Stomach smooth muscle (tissue), 2 donors: ENCODE measurements at regions not wholly inside any gene's neighbourhood (a gene's known extent, or its start where the extent isn't known, plus 50 kb on each side); places are given as distances from the start of the nearest gene placed in this dataset.

Experiments used
- H3K27ac ChIP-seq: one replicate; pipeline ENCODE4 v1.7.0; 2013; ENCODE audit warnings: mild to moderate bottlenecking, low read length, inconsistent platforms
- H3K27me3 ChIP-seq, 2 donors: one replicate each; pipeline ENCODE4 v1.7.0; 2013; ENCODE audit warnings: low read length in 2 of 2; ENCODE audit not compliant: insufficient read depth in 2 of 2, control insufficient read depth in 1 of 2
- H3K36me3 ChIP-seq, 2 donors: one replicate each; pipeline ENCODE4 v1.7.0; 2013; ENCODE audit warnings: low read length in 2 of 2; ENCODE audit not compliant: control insufficient read depth in 2 of 2, insufficient read depth in 2 of 2
- H3K4me1 ChIP-seq: one replicate; pipeline ENCODE4 v1.7.0; 2013; ENCODE audit warnings: low read length; ENCODE audit not compliant: control insufficient read depth, insufficient read depth
- H3K4me3 ChIP-seq, 2 donors: one replicate each; pipeline ENCODE4 v1.7.0; 2013; ENCODE audit warnings: low read length in 2 of 2
- H3K9ac ChIP-seq, 2 donors: one replicate each; pipeline ENCODE4 v1.7.0; 2013; ENCODE audit warnings: low read length in 2 of 2, mild to moderate bottlenecking in 1 of 2
- H3K9me3 ChIP-seq, 2 donors: one replicate each; pipeline ENCODE4 v1.7.0; 2013; ENCODE audit warnings: low read length in 2 of 2; ENCODE audit not compliant: control insufficient read depth in 2 of 2
- donor health status: healthy.
- donor health status: Pancreatic carcinoma.

DNA sequence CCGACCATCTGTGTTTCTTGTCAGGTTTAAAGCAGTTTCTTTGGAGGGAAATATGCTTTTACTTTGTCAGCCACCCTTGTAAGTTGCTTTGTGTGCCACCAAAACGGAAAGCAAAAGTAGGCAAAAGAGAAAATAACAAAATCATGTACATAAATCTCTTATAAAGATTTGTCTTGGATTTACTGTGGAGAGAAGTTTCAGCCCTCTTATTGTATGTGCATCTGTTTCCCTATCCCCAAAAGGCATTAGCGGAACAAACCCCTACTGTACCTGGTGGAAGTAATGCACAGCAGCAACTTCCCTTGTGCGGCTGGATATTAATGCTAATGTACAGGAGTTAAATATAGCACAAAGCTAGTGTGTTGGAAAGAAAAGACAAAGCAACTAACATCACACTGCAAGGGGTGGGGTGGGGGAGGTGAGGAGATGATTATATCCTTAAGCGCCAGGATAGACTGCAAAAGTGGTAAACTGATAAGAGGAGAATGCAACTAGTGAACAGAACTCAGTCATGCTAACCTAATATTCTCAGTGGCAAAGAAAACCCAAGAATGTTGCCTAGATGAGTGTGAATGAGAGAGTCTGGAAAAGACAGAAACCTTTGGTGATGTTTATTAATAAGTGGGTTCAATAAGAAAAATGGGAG, 396.5 kb upstream of the MEF2C start:
- no peaks in the 10 kb centered on the region for H3K36me3 ChIP-seq
- H3K9ac ChIP-seq = no peak overlapping the region
- no peak overlapping the region for H3K27ac ChIP-seq
- no peaks in the 10 kb centered on the region for H3K4me1 ChIP-seq
- no peaks in the 10 kb centered on the region for H3K27me3 ChIP-seq
- H3K4me3 ChIP-seq = no peak overlapping the region
- H3K9me3 ChIP-seq = no peaks in the 10 kb centered on the region

DNA sequence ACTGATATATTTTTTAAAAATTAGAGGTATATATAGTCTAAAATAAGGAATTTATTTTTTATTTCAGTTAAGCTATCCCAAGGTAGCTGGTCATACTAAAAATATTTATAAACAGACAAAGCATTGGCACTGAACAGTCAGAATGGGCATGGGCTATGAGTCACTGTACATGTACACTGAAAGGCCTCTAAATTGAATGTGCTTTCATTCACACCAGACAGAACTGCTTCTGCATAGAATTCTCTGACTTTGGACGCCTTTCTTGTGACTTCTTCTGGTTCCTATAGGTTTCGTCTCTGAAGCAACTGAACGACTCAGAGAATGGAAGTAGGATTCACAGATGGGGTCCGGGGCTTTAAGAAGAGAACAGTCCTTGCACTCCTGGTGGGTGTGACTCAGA, 394.8 kb upstream of the MEF2C start:
- Histone ChIP-seq H3K27ac (no peak overlapping the region), H3K27me3 (no peaks in the 10 kb centered on the region), H3K4me3 (no peak overlapping the region), H3K9ac (no peak overlapping the region), H3K9me3 (no peaks in the 10 kb centered on the region), H3K36me3 (no peaks in the 10 kb centered on the region), H3K4me1 (no peaks in the 10 kb centered on the region)

DNA sequence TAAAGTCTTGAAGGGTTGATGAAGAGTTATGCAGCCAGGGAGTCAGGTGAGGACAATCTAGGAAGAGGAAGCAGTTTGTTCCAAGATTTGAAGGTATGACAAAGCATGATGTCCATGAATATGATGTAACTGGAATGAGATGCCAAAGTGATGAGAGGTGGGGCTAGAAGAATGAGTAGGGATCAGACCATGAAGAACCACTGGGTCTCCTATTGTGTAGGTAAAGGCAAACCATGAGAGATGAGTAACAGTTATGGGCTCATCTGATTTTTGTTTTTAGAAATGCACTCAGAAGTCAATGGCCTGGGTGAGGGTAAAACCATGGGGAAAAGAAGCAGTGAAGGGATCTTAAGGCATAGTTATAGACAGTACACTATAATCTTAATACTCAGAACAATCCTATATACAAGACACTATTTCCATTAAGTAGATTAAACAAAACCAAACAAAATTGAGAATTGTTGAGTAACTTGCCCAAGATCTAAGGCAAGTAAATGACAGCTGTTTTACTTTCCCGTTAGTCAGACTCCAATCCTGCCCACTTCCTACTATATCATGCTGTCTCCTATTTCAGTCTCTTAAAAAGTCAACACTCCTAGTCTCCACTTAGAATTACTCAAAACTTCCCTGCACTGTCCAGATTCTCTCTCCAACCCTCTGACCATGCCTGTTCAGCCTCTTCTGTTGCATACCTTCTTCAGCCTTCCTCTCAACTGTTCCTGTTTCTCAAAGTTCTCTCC, 393.8 kb upstream of the MEF2C start:
- Histone ChIP-seq H3K27ac (no peak overlapping the region), H3K4me3 (no peak overlapping the region), H3K9me3 (no peaks in the 10 kb centered on the region), H3K27me3 (no peaks in the 10 kb centered on the region), H3K4me1 (no peaks in the 10 kb centered on the region), H3K36me3 (no peaks in the 10 kb centered on the region), H3K9ac (no peak overlapping the region)

DNA sequence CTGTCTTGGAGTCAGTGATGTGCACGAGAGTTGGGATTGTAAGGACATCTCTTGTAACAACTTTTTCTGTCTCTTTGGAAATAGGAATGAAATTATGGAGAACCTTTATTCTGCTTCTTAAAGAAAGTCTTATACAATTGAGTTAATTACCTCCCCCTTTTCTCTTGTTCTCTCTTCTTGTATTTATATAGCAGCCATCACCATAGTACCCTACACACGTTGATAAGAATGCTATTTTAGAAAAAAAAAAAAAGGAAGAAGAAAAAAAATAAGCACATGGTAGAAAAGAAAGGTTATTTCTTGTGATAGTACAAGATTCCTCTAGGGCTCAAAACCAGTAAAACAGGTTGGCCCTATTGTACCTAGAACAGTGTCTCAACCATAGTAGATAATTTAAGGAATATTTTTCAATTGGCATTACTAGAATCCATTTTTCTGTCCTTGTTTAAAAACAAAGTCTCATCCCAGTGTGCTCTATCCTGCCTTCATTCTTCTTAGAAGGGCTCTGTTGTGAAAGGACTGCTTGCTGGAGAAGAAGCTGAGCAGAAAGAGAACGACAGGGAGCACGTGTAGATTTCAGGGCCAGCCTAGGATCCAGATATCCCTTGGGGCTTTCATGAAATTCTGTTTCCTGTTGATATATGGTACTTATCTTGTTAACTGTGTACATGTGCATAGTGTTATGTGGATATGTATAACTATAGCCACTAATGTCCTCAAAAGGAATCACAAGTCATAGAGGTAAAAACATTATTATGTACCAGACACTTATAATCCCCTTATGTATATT, 392.3 kb upstream of the MEF2C start:
- Histone ChIP-seq H3K9me3 (no peaks in the 10 kb centered on the region), H3K4me1 (no peaks in the 10 kb centered on the region), H3K27ac (no peak overlapping the region), H3K9ac (no peak overlapping the region), H3K27me3 (no peaks in the 10 kb centered on the region), H3K4me3 (no peak overlapping the region), H3K36me3 (no peaks in the 10 kb centered on the region)

DNA sequence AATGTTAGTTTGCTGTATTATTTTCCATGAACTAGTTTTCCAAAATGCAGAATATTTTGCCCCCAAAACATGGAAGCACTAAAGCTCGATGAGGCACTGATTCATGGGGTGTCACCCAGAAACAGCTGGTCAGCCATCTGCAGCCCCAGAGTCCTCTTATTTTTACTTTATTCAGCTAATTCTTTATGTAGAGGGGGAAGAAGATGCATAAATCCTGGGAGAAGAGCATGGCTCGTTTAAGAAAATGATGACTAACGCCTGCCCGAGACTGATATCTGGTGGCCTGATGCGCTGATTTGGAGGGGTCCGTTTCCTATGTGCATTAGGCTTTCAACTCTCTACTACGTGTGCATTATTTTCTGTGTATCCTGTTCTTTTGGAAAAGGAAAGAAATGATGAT, 390.3 kb upstream of the MEF2C start:
- H3K4me3 ChIP-seq = no peak overlapping the region
- no peaks in the 10 kb centered on the region for H3K4me1 ChIP-seq
- H3K9me3 ChIP-seq = no peaks in the 10 kb centered on the region
- no peaks in the 10 kb centered on the region for H3K27me3 ChIP-seq
- no peak overlapping the region for H3K9ac ChIP-seq
- H3K27ac ChIP-seq = no peak overlapping the region
- H3K36me3 ChIP-seq = no peaks in the 10 kb centered on the region

DNA sequence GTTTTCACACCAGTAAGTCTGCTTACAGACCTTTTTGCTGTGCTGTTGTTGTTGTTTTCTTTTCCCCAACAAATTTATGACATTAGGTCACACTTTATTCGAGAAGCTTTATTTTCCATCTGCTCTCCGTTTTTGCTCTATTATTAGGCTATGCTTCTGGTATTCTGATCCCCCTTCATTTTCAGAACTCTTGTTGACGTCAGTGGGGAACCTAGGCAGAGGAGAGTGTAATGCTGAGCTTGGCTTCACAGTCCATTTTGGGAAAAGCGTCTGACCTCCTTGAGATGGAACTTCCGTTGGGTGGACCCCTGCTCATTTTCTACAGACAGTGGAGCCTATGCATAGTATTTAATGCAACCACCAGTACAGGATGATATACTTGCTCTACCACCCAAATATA, 387.9 kb upstream of the MEF2C start:
- no peaks in the 10 kb centered on the region for H3K4me1 ChIP-seq
- H3K27me3 ChIP-seq = no peaks in the 10 kb centered on the region
- no peaks in the 10 kb centered on the region for H3K9me3 ChIP-seq
- H3K9ac ChIP-seq = no peak overlapping the region
- H3K27ac ChIP-seq = no peak overlapping the region
- no peaks in the 10 kb centered on the region for H3K36me3 ChIP-seq
- no peak overlapping the region for H3K4me3 ChIP-seq

DNA sequence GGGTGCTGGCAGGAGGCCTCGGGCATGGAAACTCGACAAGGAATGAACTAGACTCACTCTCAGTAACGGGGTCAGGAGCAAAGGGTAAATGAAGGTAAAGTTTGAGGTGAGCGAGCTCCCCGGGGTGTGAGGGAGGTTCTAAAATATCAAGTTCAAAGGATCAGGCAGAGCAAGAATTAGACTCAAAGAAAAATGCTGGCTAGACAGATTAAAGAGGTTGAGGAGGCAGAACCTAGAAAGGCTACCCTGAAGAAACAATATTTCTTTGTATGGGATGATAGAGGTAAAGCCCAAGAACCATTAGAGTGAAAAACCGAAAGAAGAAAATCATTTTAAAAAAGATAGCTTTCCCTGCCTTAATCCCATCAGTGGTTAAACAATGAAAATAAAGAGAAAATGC, 386.7 kb upstream of the MEF2C start:
- no peaks in the 10 kb centered on the region for H3K4me1 ChIP-seq
- H3K27ac ChIP-seq = no peak overlapping the region
- H3K27me3 ChIP-seq = no peaks in the 10 kb centered on the region
- no peak overlapping the region for H3K4me3 ChIP-seq
- H3K9me3 ChIP-seq = no peaks in the 10 kb centered on the region
- H3K9ac ChIP-seq = no peak overlapping the region
- H3K36me3 ChIP-seq = no peaks in the 10 kb centered on the region

DNA sequence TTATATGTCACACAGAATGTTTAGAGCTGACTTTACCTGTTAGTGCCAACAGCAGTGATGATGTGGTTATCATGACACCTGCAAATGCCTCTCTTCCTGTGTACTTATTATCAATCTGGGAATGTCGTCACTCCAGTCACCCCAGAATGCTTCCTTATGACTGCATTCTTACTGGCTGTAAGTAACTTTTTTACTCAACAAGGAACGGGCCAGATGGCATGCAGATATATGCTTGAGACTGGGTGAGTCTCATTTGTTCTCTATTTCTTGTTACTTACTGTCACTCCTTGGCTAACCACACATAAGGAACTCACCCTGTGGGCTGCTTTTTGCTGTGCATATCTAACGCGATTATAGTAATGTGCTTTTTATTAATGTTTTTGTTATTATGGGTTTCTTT, 385.5 kb upstream of the MEF2C start:
- no peak overlapping the region for H3K27ac ChIP-seq
- H3K9me3 ChIP-seq = no peaks in the 10 kb centered on the region
- no peaks in the 10 kb centered on the region for H3K4me1 ChIP-seq
- H3K9ac ChIP-seq = no peak overlapping the region
- H3K4me3 ChIP-seq = no peak overlapping the region
- no peaks in the 10 kb centered on the region for H3K36me3 ChIP-seq
- no peaks in the 10 kb centered on the region for H3K27me3 ChIP-seq

DNA sequence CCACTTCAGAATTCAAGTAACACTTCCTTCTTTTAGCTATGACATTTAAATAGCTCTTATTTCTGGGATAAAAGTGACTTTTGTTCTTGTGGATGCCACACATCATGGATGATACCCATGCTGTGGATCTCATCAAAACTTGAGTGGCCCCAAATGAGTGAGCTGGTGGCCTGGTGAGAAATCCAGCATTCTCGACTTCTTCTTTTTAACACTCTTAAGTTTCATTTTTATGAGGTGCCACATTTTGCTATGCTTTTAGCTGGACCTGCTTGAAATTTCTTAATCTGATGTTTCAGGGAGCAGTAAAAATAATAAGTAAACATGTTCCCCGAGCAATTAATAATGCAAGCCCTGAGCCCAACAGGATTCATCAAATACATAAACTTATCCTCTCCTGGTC, 384.8 kb upstream of the MEF2C start:
- no peaks in the 10 kb centered on the region for H3K4me1 ChIP-seq
- H3K4me3 ChIP-seq = no peak overlapping the region
- H3K36me3 ChIP-seq = no peaks in the 10 kb centered on the region
- H3K27ac ChIP-seq = no peak overlapping the region
- H3K9ac ChIP-seq = no peak overlapping the region
- H3K27me3 ChIP-seq = no peaks in the 10 kb centered on the region
- no peaks in the 10 kb centered on the region for H3K9me3 ChIP-seq

DNA sequence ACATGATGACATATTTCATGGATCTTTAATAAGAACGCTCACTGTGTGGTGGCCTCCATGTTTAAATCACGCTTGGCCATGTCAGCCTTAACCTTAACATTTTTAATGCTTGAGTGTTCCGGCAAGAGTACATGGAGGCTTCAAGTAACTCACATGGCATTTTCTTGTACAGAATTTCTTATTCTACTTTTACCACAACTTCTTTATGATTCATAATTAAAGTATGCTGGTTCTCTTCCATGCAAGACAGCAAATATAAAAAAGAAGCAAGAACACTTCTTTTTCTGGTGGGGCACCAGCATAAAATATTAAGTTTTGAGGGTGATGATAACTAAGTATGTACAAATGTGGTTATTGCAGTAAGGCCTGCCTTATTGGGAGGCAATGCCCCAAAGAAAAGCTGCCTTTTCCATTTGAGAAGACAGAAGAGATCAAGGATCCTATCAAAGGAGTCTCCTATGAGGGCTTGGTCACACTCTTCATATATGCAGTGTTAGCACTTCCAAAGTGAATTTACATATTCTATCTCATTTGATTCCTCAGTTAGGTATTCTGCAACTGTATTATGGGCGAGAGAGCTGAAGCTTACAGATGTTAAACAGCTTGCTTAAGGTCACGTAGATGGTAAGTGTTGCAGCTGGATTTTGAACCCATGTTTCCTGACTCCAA, 382.7 kb upstream of the MEF2C start:
- Histone ChIP-seq H3K27ac (no peak overlapping the region), H3K9ac (no peak overlapping the region), H3K4me1 (no peaks in the 10 kb centered on the region), H3K27me3 (no peaks in the 10 kb centered on the region), H3K9me3 (no peaks in the 10 kb centered on the region), H3K4me3 (no peak overlapping the region), H3K36me3 (no peaks in the 10 kb centered on the region)
